Mesothelial cell of epicardium (in vitro differentiated cells): ENCODE measurements at regions not wholly inside any gene's neighbourhood (a gene's known extent, or its start where the extent isn't known, plus 50 kb on each side); places are given as distances from the start of the nearest gene placed in this dataset.

Experiments used
- DNase-seq, 2 experiments: peaks; one replicate each; pipeline ENCODE4 v3.0.0; 2021; ENCODE audit warnings: low spot score in 2 of 2; ENCODE audit not compliant: unreplicated experiment in 2 of 2
- H3K27ac Mint-ChIP-seq: 2 replicates; pipeline ENCODE4 v1.8.0; 2021; ENCODE audit warnings: mixed read lengths
- H3K27me3 Mint-ChIP-seq: 2 replicates; pipeline ENCODE4 v1.8.0; 2021; ENCODE audit warnings: low read depth, mixed read lengths
- H3K36me3 Mint-ChIP-seq: 2 replicates; pipeline ENCODE4 v1.8.0; 2021; ENCODE audit warnings: mixed read lengths
- H3K4me1 Mint-ChIP-seq: 2 replicates; pipeline ENCODE4 v1.8.0; 2021; ENCODE audit warnings: mixed read lengths
- H3K4me3 Mint-ChIP-seq: 2 replicates; pipeline ENCODE4 v1.8.0; 2021; ENCODE audit warnings: mild to moderate bottlenecking, moderate library complexity, mixed read lengths
- H3K9me3 Mint-ChIP-seq: 2 replicates; pipeline ENCODE4 v1.8.0; 2021; ENCODE audit warnings: mixed read lengths
- CTCF ChIP-seq: fragments of 200-600 bp; sonication (generic); IDR thresholded peaks from one replicate; pipeline ENCODE4 v1.5.0; 2021; ENCODE audit warnings: antibody characterized with exemption; ENCODE audit not compliant: unreplicated experiment

GRCh38 chr3:135326851-135327250 is 531.8 kb downstream of the EPHB1 start:
- DNase-seq = no peak
- peaks cover 8% of the 10 kb centered on the region for H3K4me1 Mint-ChIP-seq
- no peaks in the 10 kb centered on the region for H3K36me3 Mint-ChIP-seq
- no peak overlapping the region for H3K4me3 Mint-ChIP-seq
- peaks cover 11% of the 10 kb centered on the region for H3K27me3 Mint-ChIP-seq
- no peak for TF ChIP-seq CTCF
- no peaks in the 10 kb centered on the region for H3K9me3 Mint-ChIP-seq
- no peak overlapping the region for H3K27ac Mint-ChIP-seq

GRCh38 chr3:135328036-135328435 is 533.0 kb downstream of the EPHB1 start:
- Mint-ChIP-seq H3K9me3 (peaks cover 4% of the 10 kb centered on the region), H3K4me1 (peaks cover 8% of the 10 kb centered on the region), H3K4me3 (no peak overlapping the region), H3K27ac (no peak overlapping the region), H3K27me3 (peaks cover 7% of the 10 kb centered on the region), H3K36me3 (no peaks in the 10 kb centered on the region)
- TF ChIP-seq CTCF = no peak
- DNase-seq = no peak

- Mint-ChIP-seq H3K9me3 (peaks cover 4% of the 10 kb centered on the region), H3K27ac (no peak overlapping the region), H3K27me3 (peaks cover 8% of the 10 kb centered on the region), H3K36me3 (no peaks in the 10 kb centered on the region), H3K4me1 (peaks cover 8% of the 10 kb centered on the region), H3K4me3 (no peak overlapping the region)
- TF ChIP-seq CTCF = no peak
- no peak for DNase-seq
Observed at GRCh38 chr3:135329479-135329878, 534.4 kb downstream of the EPHB1 start.

GRCh38 chr3:135337192-135337591 is 542.1 kb downstream of the EPHB1 start:
- H3K4me1 Mint-ChIP-seq = no peaks in the 10 kb centered on the region
- H3K27me3 Mint-ChIP-seq = peaks cover 5% of the 10 kb centered on the region
- no peaks in the 10 kb centered on the region for H3K36me3 Mint-ChIP-seq

GRCh38 chr3:135348690-135349089 is 553.6 kb downstream of the EPHB1 start:
- H3K27me3 Mint-ChIP-seq = peaks cover 19% of the 10 kb centered on the region

More at GRCh38 chr3:135337192-135337591, 542.1 kb downstream of the EPHB1 start:
- no peak for DNase-seq
- no peak overlapping the region for H3K4me3 Mint-ChIP-seq
- no peak overlapping the region for H3K27ac Mint-ChIP-seq
- H3K9me3 Mint-ChIP-seq = peaks cover 23% of the 10 kb centered on the region
- no peak for TF ChIP-seq CTCF

More at GRCh38 chr3:135348690-135349089, 553.6 kb downstream of the EPHB1 start:
- no peak for TF ChIP-seq CTCF
- Mint-ChIP-seq H3K36me3 (no peaks in the 10 kb centered on the region), H3K27ac (no peak overlapping the region), H3K9me3 (no peaks in the 10 kb centered on the region), H3K4me3 (no peak overlapping the region), H3K4me1 (no peaks in the 10 kb centered on the region)
- DNase-seq = no peak
